Dendritic cell treated with granulocyte-macrophage colony-stimulating factor and Interleukin-4, amounts not matched to agents 40 ng/mL and 50 ng/mL, for 4 days (primary cell): ENCODE measurements at regions not wholly inside any gene's neighbourhood (a gene's known extent, or its start where the extent isn't known, plus 50 kb on each side); places are given as distances from the start of the nearest gene placed in this dataset.

Experiments used
- H3K27ac Mint-ChIP-seq: one replicate; pipeline ENCODE4 v1.8.0; 2022; ENCODE audit warnings: mild to moderate bottlenecking, mixed read lengths
- H3K27me3 Mint-ChIP-seq: one replicate; pipeline ENCODE4 v1.8.0; 2022; ENCODE audit warnings: mild to moderate bottlenecking, mixed read lengths
- H3K36me3 Mint-ChIP-seq: one replicate; pipeline ENCODE4 v1.8.0; 2022; ENCODE audit warnings: low read depth, mixed read lengths
- H3K4me1 Mint-ChIP-seq: one replicate; pipeline ENCODE4 v1.8.0; 2022; ENCODE audit warnings: low read depth, mixed read lengths
- H3K4me3 Mint-ChIP-seq: one replicate; pipeline ENCODE4 v1.8.0; 2022; ENCODE audit warnings: mild to moderate bottlenecking, moderate library complexity, mixed read lengths
- H3K9me3 Mint-ChIP-seq: one replicate; pipeline ENCODE4 v1.8.0; 2022; ENCODE audit warnings: mixed read lengths
- intact Hi-C: fragments of 100-400 bp; cut with micrococcal nuclease; formaldehyde crosslinking; loops from one replicate; pipeline ENCODE4 v1.15.0; 2022

DNA sequence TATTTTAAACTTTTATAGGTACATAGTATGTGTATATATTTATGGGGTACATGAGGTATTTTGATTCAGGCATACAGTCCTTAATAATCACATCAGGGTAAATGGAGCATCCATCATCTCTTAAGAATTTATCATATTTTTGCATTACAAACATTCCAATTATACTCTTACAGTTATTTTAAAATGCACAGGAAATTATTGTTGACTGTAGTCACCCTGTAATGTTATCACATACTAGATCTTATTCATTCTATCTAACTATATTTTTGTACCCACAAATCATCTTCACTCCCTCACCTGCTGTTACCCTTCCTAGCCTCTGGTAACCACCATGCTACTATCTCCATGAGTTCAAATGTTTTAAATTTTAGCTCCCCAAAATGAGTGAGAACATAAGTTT lies 56.3 kb upstream of the FAM3C start:
- intact Hi-C loops: no loop called here
- peaks cover 4% of the 10 kb centered on the region for H3K4me1 Mint-ChIP-seq
- no peak overlapping the region for H3K4me3 Mint-ChIP-seq
- H3K9me3 Mint-ChIP-seq: no peaks in the 10 kb centered on the region
- H3K36me3 Mint-ChIP-seq: no peaks in the 10 kb centered on the region
- H3K27me3 Mint-ChIP-seq: no peaks in the 10 kb centered on the region
- no peak overlapping the region for H3K27ac Mint-ChIP-seq

DNA sequence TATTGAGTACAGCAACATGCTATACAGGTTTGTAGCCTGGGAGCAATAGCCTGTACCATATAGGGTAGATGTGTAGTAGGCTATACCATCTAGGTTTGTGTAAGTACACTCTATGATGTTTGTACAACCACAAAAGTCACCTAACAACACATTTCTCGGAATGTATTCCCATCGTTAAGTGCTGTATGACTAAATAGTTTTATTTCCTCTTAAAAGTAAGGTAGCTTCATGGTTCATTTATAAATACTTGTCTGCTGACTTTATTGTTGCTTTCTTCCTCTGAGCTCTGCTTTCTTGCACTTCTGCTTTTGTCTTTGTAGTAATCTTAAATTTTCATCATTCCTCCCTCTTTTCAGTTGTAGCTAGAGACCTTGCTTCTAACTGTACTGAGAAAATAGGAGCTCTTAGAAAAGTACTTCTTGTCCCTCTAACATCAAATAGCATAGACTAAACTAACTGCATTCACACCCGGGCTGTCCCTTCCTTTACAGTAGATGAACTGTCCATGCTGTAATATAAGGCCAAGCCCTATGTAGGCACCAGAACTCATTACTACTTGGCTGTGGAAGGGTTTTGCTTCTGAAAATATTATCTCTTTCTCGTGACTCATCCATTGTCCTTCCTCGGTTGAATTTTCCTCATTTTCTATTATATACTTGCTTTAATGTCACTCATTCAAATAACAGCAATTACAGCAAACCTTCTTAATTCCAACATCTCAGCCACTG lies 55.4 kb upstream of the FAM3C start:
- Mint-ChIP-seq H3K4me3 (no peak overlapping the region), H3K27ac (no peak overlapping the region), H3K9me3 (no peaks in the 10 kb centered on the region), H3K4me1 (peaks cover 8% of the 10 kb centered on the region), H3K27me3 (no peaks in the 10 kb centered on the region), H3K36me3 (no peaks in the 10 kb centered on the region)
- intact Hi-C loops: no loop called here

DNA sequence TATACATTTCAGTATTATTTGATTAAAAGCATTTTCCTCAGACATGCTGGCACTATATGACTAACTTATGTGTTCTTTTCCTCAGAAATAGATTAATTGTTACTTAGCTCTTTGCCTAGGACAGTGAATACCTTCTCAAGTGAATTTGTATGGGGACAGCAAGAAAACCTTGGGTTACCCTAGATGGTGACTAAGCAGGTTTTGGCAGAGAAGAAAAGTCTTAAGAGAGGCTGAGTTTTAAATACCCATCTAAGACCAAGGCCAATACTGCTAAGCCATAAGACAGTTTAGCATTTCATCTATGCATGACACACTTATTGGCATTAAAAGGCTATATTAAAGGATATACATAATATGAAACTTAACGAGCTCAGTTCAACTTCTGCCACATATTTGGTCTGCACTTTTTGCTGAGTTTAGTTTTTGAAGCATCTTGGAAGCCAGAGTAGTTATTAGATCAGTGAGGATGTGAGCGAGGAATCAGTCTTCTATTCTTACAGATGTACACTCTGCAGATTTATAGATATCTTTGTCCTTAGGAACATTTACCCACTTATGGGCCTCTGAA lies 54.6 kb upstream of the FAM3C start:
- no peak overlapping the region for H3K27ac Mint-ChIP-seq
- intact Hi-C loops: no loop called here
- no peaks in the 10 kb centered on the region for H3K36me3 Mint-ChIP-seq
- H3K27me3 Mint-ChIP-seq: no peaks in the 10 kb centered on the region
- H3K9me3 Mint-ChIP-seq: no peaks in the 10 kb centered on the region
- H3K4me1 Mint-ChIP-seq: peaks cover 8% of the 10 kb centered on the region
- no peak overlapping the region for H3K4me3 Mint-ChIP-seq

DNA sequence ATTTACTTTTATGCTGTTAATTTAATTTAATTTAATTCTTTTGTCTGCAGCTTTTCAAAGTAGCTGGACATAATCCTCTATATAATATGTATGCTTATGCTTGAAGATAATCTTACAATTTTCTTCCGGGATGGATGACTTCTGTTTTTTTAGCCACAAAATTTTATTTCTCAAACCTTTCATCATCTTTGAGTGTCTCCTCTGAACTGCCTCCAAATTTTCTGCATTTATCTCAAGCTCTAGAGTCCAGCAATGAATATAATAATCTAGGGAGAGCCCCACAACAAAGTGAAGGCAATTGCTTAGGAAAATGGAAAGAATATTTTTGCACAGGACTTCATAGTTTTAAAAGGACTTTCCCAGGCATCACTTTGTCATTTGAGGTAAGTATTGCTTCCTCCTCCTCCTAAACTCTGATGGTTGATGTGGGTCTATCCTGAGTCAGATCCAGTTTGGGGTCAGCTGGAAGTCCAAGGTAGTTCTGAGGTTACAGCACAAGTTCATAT lies 53.7 kb upstream of the FAM3C start:
- Mint-ChIP-seq H3K4me3 (no peak overlapping the region), H3K27me3 (no peaks in the 10 kb centered on the region), H3K4me1 (peaks cover 8% of the 10 kb centered on the region), H3K36me3 (no peaks in the 10 kb centered on the region), H3K9me3 (no peaks in the 10 kb centered on the region), H3K27ac (no peak overlapping the region)
- intact Hi-C loops: no loop called here

DNA sequence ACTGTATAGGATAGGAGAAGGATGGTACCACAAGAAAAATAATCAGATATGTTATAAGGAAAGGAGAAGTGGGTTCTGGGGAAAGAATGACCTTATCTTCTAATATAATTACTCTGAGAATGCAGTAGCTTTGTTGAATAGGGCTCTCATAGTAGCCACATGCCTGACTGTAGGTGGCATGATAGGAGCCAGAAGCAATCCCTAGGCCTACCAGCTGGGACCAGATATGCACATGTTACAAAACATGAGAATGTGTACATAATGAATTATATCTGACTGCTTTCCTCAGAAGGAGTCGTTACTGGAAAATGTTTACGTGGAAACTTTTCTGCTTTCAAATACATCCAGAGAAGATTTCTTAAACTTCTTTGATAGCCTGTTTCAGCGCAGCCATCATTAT lies 53.2 kb upstream of the FAM3C start:
- Mint-ChIP-seq H3K27ac (no peak overlapping the region), H3K4me1 (peaks cover 8% of the 10 kb centered on the region), H3K4me3 (no peak overlapping the region), H3K27me3 (no peaks in the 10 kb centered on the region), H3K9me3 (no peaks in the 10 kb centered on the region), H3K36me3 (no peaks in the 10 kb centered on the region)
- intact Hi-C loops: no loop called here

DNA sequence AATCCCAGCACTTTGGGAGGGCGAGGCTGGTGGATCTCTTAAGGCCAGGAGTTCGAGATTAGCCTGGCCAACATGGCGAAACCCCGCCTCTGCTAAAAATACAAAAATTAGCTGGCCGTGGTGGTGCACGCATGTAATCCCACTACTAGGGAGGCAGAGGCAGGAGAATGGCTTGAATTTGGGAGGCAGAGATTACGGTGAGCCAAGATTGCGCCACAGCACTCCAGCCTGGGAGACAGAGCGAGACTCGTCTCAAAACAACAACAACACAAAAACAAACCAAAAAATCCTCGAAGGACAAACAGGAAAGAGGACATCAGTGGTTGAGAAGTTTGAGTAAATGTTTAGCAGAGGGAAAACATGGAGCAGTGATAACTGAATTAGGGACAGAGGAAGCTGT lies 52.3 kb upstream of the FAM3C start:
- intact Hi-C loops: no loop called here
- H3K27ac Mint-ChIP-seq: no peak overlapping the region
- H3K36me3 Mint-ChIP-seq: no peaks in the 10 kb centered on the region
- H3K9me3 Mint-ChIP-seq: no peaks in the 10 kb centered on the region
- no peak overlapping the region for H3K4me3 Mint-ChIP-seq
- peaks cover 8% of the 10 kb centered on the region for H3K4me1 Mint-ChIP-seq
- H3K27me3 Mint-ChIP-seq: no peaks in the 10 kb centered on the region

DNA sequence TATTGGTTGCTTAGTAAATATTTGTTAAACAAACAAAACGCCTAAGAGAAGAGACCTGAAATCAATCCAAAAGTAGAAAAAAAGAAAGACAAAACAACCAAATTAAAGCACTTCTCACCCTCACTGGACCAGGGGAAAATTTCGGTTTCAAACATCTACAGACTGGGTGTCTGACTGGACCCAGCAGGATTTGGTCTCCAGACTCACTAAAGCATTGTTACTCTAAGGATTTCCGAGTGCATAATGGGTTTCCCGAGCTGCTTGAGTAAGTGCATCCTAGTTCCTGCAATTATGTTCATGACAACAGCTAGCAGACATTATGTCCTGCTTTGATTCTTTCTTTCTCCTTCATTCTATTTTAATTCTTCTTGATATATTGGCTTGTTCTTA lies 51.8 kb upstream of the FAM3C start:
- no peak overlapping the region for H3K4me3 Mint-ChIP-seq

DNA sequence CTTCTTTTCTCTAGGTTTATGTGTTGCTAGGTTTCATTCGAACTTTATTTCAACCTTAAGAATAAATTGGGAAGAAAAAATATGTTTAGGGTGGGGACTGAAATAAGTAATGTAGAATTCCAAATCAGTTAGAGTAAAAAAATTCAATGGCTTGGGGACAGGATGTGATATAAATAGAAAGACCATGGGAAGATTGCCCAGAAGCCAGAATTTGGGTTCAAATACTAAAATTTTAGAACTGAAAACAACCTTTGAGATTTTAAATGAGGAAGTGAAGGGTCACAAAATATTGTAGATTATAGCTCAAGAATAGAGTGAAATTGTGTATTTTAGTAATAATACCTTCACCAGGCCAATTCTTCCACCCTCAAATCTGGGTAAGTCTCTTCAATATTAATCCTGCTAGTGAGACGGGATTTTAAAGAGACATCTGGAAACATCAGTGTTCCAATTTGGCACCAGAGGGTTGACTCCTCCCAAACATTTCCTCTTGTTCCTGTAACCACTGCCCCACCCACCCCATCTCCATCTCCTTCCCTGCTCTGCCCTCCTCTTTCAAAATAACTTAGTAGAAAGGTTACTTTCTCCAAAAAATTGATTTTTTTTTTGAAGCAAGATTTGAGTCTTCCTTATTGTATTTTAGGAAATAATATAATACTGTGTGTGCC lies 51.3 kb upstream of the FAM3C start:
- no peak overlapping the region for H3K27ac Mint-ChIP-seq
- no peaks in the 10 kb centered on the region for H3K27me3 Mint-ChIP-seq
- no peaks in the 10 kb centered on the region for H3K36me3 Mint-ChIP-seq
- peaks cover 8% of the 10 kb centered on the region for H3K4me1 Mint-ChIP-seq
- no peaks in the 10 kb centered on the region for H3K9me3 Mint-ChIP-seq
- no peak overlapping the region for H3K4me3 Mint-ChIP-seq
- intact Hi-C loops: no loop called here

More for the DNA sequence above, 51.8 kb upstream of the FAM3C start:
- Mint-ChIP-seq H3K27ac (no peak overlapping the region), H3K36me3 (no peaks in the 10 kb centered on the region), H3K4me1 (peaks cover 8% of the 10 kb centered on the region), H3K9me3 (no peaks in the 10 kb centered on the region), H3K27me3 (no peaks in the 10 kb centered on the region)
- intact Hi-C loops: no loop called here

DNA sequence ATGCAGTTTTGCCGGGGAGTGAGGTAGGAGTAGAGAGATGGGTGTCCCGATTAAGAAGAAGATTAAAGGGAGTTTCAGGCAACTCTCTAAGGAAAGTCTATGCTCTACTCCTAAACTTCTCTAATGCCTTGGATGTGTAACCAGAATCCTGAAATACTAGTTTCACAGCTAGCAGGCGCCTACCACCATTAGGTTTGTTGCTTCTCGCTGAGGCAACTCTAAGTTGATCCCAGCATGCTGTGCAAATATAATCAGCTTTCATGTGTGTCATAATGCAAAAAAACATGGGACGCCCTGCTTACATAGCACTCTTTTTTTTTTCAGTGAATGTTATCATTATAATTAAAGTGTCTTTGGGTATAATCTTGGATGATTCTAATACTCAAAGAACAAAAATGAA lies 50.4 kb upstream of the FAM3C start:
- intact Hi-C loops: no loop called here
- no peaks in the 10 kb centered on the region for H3K36me3 Mint-ChIP-seq
- no peaks in the 10 kb centered on the region for H3K9me3 Mint-ChIP-seq
- peaks cover 8% of the 10 kb centered on the region for H3K4me1 Mint-ChIP-seq
- no peak overlapping the region for H3K27ac Mint-ChIP-seq
- H3K27me3 Mint-ChIP-seq: no peaks in the 10 kb centered on the region
- no peak overlapping the region for H3K4me3 Mint-ChIP-seq
